NCI-H446 (cell line): ENCODE measurements at regions not wholly inside any gene's neighbourhood (a gene's known extent, or its start where the extent isn't known, plus 50 kb on each side); places are given as distances from the start of the nearest gene placed in this dataset.

Experiments
- DNase-seq, 2 experiments: peaks; one replicate each; lab custom pipeline; 2025; lab: John Stamatoyannopoulos, UW

DNA sequence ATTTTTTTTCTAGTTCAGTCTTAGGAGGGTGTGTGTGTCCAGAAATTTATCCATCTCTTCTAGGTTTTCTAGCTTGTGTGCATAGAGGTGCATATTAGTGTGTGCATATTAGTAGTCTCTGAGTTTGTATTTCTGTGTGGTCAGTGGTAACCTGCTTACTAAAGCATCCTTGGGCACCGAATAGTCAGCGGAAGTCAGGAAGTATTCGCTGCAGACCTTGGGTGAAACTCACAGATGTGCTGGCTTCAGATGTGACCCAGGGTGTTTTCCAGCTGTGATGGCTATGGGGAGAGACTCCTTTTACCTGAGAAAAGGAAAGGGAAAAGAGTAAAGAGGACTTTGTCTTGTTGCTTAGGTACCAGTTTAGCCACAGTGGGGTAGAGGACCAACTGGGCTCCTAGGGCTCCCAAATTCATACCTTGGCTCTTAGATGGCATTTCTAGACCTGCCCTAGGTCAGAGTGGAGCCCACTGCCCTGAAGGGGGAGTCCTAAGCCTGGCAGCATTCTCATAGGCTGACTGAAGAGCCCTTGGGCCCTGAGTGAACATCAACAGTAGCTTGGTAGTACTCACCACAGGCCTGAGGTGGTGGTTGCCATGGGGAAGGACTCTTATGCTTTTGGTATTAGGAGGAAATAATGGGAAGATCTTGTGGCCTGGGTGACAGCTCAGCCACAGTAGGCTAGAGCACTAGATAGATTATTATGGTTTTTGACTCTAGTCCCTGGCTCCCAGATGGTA lies 286.0 kb upstream of the ZPLD1 start:
- no peak for DNase-seq

DNA sequence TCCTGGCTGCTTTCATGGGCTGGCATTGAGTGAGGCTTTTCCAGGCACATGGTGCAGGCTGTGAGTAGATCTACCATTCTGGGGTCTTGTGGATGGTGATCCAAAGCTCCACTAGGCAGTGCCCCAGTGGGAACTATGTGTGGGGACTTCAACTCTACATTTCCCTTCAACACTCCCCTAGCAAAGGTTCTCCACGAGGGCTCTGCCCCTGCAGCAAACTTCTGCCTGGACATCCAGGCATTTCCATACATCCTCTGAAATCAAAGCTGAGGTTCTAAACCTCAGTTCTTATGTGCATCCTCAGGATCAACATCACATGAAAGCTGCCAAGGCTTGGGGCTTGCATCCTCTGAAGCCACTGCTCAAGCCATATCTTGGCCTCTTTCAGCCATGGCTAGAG lies 282.9 kb upstream of the ZPLD1 start:
- no peak for DNase-seq

DNA sequence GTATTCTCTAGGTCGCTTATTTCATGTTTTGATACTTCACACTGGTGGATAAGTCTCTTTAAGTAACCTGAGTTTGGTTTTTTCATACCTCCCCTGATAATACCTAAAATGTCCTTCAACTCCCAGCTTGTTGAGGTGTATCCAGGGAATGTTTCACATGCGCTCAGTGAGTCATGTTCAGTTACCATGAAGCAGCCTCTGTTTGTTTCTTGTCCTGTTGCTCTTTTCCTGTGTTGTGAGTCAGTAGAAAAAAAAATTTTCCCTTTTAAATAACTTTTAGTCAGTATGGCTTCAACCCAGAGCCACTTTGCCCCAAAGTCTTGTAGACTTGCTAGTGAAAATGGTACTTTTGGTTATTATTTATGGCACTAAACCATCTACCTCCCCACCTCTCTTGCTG lies 278.4 kb upstream of the ZPLD1 start:
- DNase-seq = no peak

DNA sequence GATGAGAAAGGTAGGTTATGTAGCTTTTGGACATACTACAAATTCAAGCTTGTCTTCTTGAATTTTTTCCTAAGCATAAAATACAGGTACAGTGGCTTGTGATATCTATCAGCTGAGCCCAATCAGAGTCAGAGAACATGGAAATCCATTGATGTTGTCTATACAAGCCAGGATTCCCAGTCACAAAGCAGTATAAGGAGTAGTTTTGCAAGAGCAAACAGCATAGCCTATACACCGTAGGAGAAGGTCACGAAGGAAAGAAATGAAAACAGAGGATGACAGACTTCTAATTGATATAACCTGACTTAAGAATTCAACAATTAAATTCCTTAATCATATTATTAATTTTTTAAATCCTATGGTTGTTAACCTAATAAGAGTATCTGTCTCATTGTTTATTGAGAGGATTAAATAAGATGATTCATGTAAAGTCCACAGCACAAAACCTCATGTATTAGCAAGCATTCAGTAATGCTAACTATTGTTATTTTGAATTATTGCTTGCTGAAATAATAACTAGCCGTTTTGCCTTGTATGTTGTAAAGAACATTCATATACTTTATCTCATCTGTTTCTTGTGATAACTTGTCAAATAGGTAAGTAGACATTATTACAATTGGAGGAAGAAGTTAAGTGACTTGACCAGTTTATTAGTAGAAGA lies 276.6 kb upstream of the ZPLD1 start:
- no peak for DNase-seq

DNA sequence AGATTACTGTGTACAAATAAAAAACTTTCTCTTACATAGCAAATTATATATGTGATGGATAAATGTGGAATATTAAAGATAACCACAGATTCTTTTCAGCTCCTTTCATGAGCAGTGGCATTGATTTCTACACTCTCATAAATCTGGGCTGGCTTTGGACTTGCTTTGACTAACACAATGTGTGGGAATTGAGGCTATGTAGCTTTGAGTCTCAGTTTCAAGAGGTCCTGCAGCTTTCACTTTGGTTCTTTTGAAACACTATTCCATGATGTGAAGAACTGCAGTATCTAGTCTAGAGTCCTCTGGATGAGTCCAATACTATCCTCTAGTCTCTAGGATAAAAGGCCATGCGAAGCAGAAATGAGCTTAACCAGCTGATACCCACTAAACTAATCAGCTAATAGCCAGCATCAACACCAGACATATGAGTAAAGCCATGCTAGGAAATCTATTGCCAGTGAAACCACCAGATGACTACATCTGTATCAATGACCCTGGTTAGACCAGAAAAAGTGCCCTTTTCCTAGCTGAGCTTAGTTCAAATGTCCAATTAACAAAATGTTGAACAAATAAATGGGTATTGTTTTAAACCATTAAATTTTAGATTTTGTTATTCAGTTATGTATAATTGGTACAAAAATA lies 274.9 kb upstream of the ZPLD1 start:
- no peak for DNase-seq

DNA sequence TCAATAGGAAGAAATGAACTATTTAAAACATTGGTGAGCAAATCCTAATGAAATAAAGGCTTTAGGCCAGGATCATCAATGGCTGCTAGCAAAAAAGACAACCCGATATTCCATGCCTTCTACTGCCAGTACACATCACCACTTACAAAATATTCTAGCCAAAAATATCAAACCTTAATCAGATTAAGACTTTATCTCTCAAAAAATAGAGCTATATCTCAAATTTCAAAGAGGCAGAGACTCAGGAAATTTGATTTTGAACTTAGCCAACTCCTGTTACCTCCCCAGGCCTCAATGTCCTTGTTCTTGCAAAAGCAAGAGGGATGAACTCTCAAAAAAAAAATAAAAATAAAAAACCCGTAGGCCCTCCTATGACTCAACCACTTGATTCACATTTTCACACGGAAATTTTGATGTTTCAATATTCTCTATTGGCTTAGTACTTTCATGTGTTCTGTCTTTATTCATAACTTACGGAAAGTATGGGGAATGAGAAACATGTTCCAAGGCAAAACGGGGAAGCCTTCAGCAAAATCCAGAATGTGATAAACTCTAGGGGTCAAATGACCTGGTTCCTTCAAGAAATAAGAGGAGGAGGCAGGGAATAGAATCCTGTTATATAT lies 273.3 kb upstream of the ZPLD1 start:
- DNase-seq = no peak

DNA sequence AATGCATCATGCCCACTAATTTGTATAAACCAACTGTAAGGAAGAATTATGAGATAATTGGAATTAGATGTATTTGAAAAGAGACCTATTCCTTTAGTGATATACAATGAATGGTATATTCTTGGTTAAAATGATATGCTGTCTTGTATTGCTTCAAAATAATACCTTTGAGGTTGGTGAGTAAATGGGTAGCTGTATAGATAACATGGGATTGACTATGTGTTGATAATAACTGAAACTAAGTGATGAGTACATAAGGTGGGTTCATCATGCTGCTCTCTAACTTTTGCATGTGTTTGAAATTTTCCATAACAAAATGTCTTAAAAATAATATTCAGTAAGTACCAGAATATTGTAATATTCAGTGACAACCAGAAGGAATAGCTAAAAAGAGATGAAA lies 272.6 kb upstream of the ZPLD1 start:
- no peak for DNase-seq

DNA sequence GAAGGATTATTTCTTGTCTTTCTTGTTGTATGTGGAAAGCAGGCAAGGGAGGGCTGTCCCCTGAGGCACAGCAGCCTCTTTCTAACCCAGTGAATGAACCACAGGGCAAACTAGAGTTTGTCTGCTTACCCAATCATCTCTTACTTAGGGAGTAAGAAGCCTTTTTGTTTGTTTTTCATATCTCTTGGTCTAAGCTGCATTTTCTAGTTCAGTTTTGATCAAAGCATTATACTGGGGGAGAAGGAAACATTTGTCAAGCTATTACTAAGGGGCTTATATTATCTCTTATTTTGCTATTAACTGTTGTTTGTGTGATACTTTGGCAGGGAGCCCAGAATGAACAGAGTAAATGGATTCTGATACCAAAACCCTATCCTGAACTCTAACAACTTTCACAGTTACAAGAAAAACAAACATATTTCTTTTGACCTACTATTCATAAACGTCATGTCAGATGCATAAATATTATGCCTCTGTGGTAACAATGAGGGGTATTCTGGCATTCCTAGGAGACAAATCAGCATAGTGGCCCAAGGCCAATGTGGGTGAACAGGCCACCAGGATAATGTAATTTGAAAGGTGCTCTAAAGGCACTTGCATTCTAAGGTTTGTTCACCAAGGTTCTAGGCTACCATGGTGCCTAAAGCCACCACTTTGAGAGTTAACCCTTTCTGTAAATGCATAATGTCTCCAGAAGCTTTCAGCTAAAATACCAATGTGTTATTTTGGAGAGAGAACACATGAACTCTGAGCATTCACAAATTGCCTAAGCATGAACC lies 271.6 kb upstream of the ZPLD1 start:
- DNase-seq = no peak

DNA sequence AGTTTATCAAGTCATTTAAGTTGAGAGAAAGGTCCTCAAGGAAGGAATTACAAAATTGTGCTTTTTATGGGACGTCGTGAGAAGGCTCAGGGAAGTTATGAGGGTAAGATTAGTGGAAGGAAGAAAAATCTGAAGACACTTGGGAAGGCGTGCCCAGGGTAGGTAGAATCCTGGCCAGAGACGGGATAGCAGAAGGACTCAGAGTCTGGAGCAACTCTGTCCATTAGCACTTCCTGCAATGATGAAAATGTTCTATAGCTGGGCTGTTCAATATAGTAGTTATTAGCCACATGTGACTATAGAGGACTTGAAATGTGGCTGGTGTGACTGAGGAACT lies 271.0 kb upstream of the ZPLD1 start:
- no peak for DNase-seq

DNA sequence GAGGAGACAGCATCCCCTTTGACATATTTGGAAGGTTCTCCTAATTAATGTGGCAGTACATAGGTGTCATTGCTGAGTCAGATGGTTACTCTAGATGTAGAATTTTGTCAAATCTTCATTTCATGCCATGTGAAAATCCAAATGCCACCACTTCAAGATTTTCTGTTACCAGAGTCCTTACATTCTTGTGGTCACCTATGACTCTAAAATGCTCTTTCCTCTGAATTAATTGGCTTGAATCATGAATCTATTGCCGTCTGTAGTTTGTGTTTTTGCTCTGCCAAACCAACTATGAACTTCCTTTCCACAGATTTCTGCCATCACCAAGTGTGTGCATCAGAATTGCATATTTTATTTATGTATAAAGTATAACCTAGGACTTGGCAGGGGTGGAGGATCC lies 269.4 kb upstream of the ZPLD1 start:
- DNase-seq = no peak

DNA sequence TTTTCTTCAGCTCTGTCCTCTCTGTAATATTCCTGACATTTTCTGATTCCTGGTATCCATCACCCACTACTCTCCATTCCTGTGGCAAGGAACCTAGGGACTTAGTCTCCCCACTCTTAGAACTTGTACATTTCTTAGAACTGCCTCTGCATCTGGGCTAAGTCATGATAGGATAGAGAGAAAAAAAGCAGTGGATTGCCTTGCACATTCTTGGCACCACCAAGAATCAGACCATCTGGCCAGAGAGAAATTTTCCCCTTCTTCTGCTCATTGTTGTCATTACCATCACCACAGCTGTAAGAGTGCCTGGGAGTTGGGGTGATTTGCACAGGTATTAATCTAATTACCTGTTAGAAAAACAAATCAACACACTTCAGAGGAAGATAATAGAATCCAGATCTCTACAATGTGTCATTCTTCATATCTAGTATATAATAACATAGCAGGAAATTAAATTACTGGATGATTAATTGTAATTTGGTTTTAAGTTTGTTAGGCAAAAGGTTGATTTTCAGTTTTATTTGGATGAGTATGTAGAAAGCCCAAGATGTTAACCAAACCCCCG lies 264.8 kb upstream of the ZPLD1 start:
- DNase-seq = no peak

DNA sequence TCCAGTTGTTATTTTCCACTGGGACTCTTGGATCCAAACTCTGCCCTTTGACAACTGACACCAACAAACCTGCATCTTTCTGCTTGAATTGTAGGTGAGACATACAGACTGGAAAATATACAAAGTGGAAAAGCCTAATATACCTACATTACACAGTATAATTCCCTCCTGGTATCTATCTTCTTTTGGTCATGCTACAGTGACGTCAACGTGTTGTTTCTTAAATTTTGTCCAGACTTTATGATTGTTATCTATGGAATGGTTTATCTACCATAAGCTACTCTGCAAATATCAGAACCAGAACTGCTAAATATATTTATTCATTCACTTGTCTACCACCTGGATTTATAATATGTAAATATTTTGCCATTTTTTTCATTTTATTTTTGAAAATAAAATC lies 264.3 kb upstream of the ZPLD1 start:
- no peak for DNase-seq

DNA sequence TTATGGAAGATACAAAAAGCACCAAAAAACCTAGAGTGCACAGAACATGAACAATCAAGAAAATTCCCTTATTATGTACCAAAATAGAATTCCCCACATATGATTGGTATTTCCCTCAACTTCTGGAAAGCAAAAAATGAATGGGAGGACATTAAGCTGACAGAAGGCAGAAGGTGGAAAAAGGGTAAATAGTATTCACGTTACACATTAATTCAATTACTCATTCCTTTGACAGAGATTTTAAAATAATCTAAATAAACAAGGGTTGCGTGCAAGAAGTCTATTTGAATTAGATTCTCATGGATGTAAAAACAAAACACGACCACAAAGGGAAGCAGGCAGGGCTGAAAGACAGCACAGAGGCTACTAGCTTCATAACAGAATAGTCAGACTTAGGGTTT lies 260.5 kb upstream of the ZPLD1 start:
- no peak for DNase-seq

DNA sequence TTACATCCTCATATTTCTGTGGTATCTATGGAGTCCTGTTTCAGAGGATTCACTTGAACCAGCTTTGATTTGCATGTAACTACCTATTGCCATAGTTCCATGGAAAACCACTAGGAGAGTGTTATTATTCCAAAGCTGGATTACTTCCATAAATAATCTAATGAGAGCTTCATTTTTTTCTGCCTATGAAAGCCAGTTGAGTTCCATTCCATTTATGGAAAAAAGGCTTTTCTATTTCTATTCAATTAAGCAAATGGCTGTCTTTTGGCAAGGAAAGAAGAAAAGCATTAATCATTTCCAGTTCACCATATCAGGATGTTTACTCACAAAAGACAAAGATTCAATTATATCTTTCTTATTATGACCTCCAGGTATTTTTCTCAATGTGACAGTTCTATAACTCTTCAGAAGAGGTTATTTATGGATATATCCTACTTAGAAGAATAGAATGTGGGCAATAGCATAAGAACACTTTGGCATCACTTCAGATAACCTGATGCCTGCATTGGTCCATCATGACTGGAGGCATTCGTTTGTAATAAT lies 259.9 kb upstream of the ZPLD1 start:
- no peak for DNase-seq

DNA sequence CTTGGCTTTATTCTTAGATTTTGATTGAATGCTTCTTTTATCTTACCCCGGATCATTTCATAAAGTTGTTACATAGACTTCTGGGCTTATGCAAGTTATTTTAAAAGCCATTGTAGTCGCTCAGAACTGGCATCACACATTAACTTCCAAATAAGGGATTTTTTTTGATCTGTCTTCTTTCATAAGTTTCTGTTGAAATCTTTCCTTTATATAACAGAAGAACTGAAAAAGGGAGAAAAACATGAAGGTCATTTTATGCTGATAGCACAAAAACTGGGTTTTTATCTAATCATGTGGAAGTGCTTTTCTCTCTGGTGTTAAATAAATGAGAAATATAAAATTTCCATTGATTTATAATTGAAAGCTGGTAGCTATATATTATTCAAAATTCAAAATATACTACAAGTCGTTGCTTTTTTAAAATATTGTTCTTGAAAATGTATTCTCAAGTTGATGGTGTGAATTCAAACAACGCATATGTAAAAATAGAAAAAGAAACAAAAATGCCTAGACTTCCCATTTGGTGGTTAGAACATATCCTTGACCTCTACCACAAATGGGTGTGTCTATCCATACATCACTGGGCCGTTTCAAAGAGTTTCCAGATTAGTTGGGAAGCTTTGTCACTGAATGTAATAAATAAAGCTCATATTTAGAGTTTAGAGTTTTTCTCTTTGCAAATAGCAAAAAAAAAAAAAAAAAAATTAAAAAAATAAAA lies 258.3 kb upstream of the ZPLD1 start:
- DNase-seq = no peak

DNA sequence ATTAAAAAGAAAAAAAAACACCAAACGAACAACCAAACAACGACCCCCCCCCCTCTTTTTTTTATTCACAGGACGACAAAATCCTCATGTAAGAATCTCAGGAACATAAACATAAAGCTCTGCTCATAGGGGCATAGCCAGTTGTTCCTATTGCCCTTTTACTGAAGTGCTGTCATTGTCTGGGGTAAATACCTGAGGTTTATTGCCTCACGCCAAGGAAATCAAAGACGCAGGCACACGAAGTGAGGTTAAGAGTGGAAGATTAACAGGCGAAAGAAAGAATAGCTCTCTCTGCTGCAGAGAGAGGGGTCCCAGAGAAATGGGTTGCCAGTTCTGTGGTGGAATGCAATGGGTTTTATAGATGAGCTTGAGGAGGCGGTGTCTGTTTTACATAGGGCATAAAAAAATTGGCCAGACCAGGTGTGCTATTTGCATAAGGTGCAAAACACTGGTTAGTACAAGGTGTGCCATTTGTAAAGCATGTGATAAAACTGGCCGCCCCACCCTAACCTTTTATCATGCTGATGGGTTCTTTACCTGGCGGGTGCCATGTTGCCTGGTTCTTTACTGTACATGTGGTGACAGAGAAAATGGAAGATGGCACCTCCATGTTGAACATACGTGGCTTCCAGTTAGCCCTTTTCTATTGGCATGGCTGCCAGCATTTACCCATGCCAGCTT lies 257.6 kb upstream of the ZPLD1 start:
- no peak for DNase-seq

DNA sequence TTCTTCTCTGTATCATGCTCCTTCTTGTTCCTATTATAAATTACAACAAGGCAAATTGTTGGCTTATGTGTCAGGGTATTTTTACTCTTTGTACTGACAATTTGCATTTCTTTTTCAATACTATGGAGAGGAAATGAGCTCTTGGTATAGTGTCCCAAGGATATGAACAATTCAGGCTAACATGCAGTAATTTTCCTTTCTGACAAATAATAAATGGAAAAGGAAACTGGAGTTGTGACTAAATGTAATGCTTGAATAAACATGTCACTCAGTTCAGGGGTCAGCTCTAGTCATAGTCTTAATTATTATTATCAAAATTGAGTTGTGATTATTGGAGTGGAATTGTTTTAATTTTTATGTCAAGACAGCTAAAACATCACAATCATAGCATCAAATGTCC lies 256.0 kb upstream of the ZPLD1 start:
- no peak for DNase-seq

DNA sequence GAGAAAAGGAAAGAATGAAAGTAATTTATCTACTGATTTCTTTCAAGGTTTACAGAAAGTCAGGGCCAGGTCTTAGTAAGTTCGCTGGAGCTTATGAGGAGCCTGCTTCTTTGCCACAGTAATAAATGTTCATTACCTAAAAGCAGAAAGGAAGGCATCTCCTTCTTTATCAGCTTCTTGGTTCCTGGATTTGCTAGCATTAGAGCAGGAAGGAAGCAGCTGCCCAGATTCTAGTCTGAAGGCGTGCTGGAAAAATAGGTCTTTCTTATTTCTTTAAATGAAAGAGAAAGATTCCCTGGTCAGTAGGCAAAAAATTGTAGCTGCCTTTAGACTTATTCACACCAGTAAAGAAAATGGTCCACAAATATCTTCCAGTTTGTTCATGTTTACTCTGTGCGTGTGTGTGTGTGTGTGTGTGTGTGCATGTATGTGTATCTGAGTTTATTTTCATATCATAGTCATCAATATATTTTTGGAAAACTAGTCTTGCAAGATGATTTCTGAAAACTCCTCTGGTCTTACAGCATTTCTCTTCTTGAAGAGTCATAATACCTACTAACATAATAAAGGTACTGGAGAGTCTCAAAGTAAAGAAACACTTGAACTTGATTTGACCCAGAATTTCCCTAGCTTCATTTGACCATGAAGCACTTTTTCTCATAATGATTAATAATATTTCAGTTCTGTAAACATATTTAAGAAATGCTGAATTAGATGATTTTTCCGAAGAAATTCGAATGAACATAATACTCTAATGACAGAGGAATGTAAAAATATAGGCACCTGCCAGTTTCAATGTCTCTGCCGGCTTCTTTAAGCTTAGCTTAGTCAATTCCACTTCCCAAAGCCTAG lies 255.3 kb upstream of the ZPLD1 start:
- no peak for DNase-seq

DNA sequence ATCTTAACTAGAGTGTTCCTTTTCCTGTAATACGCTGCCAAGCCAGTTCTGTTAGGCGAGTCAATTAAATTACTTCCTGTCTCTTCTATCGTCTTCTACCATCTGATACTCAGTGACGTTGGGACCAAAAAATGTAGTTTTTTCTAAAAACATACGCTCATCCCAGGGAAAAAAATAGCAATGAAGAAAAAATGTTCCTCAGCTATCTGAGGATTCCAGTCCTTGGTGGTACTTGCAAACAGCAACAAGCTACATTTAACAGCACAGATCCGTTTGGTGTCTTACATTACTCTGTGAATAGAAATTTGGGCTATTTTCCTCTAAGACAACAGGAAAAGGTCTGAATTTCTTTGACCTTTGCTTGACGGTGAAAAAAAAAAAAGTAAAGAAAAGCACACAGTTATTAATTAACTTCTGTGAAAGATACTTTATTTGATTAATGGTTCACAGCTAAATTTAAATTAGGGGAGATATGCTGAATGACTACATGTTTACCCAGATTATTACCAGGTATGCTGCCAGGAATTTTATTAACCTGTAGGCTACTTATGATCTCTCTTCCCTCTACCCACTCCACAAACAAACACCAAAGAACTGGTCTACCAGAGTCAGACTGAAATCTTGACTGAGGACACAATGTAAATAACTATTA lies 254.4 kb upstream of the ZPLD1 start:
- no peak for DNase-seq
